Nephron progenitor cell (in vitro differentiated cells): ENCODE measurements at regions not wholly inside any gene's neighbourhood (a gene's known extent, or its start where the extent isn't known, plus 50 kb on each side); places are given as distances from the start of the nearest gene placed in this dataset.

Source experiments
- DNase-seq: peaks from one replicate; pipeline ENCODE4 v3.0.0; 2021
- H3K27ac Mint-ChIP-seq: 2 replicates; pipeline ENCODE4 v1.8.0; 2021; ENCODE audit warnings: mild to moderate bottlenecking, moderate library complexity, mixed read lengths
- H3K27me3 Mint-ChIP-seq: 2 replicates; pipeline ENCODE4 v1.8.0; 2021; ENCODE audit warnings: mild to moderate bottlenecking, low read depth, mixed read lengths; ENCODE audit not compliant: poor library complexity
- H3K36me3 Mint-ChIP-seq: 2 replicates; pipeline ENCODE4 v1.8.0; 2021; ENCODE audit warnings: low read depth, mixed read lengths
- H3K4me1 Mint-ChIP-seq: 2 replicates; pipeline ENCODE4 v1.8.0; 2021; ENCODE audit warnings: mixed read lengths
- H3K4me3 Mint-ChIP-seq: 2 replicates; pipeline ENCODE4 v1.8.0; 2021; ENCODE audit warnings: mild to moderate bottlenecking, moderate library complexity, mixed read lengths
- H3K9me3 Mint-ChIP-seq: 2 replicates; pipeline ENCODE4 v1.8.0; 2021; ENCODE audit warnings: mild to moderate bottlenecking, moderate library complexity, mixed read lengths
- TF ChIP-seq, protein P1 (sequence below): fragments of 200-600 bp; sonication (generic); IDR thresholded peaks from 2 replicates; pipeline ENCODE4 v1.5.0; 2021; ENCODE audit warnings: antibody characterized with exemption

DNA sequence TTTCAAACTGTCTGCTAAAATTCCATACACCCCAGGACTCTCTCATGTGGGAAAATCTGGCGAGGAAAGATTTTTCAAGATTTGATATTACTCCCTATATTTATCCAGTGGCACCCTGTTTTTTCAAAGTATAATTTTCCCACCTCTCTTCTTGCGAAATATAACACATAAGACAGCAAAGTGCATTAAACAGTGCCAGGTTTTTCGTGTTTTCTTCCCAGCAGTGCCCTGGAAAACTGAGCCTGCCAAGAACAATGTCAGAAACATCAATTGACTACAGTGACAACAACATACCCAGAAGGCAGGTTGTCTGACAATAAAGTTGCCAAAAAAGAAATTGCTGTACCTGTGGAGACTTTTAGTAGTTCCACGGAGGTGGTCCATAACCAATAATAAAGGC is 545.0 kb upstream of the ZNF608 start:
- Mint-ChIP-seq H3K36me3 (no peaks in the 10 kb centered on the region), H3K9me3 (no peaks in the 10 kb centered on the region), H3K4me1 (peaks cover 37% of the 10 kb centered on the region), H3K27me3 (no peaks in the 10 kb centered on the region), H3K27ac (no peak overlapping the region), H3K4me3 (no peak overlapping the region)
- TF ChIP-seq, protein P1, sequence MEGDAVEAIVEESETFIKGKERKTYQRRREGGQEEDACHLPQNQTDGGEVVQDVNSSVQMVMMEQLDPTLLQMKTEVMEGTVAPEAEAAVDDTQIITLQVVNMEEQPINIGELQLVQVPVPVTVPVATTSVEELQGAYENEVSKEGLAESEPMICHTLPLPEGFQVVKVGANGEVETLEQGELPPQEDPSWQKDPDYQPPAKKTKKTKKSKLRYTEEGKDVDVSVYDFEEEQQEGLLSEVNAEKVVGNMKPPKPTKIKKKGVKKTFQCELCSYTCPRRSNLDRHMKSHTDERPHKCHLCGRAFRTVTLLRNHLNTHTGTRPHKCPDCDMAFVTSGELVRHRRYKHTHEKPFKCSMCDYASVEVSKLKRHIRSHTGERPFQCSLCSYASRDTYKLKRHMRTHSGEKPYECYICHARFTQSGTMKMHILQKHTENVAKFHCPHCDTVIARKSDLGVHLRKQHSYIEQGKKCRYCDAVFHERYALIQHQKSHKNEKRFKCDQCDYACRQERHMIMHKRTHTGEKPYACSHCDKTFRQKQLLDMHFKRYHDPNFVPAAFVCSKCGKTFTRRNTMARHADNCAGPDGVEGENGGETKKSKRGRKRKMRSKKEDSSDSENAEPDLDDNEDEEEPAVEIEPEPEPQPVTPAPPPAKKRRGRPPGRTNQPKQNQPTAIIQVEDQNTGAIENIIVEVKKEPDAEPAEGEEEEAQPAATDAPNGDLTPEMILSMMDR: no peak
- DNase-seq: no peak

DNA sequence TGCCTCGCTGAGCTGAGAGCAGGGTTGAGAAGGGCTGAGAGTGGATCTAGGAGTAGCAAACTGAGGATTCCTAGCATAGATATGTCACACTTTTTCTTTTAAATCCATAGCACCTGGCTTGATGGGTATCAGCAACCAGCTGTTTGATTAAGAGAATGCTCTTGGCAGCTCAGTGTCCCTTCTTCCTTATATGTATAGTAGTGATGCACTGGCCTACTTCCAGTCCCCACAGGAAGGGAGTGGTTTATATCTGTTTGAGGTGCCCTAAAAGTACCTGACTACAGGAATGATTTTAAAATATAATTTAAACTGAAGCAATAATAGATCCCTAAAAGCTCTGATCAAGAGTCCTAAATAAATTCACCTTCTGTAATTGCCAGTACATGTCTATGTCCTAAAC is 546.8 kb upstream of the ZNF608 start:
- H3K9me3 Mint-ChIP-seq: no peaks in the 10 kb centered on the region
- H3K4me3 Mint-ChIP-seq: no peak overlapping the region
- TF ChIP-seq, protein P1: no peak
- H3K4me1 Mint-ChIP-seq: peaks cover 51% of the 10 kb centered on the region
- H3K27me3 Mint-ChIP-seq: no peaks in the 10 kb centered on the region
- H3K36me3 Mint-ChIP-seq: no peaks in the 10 kb centered on the region
- H3K27ac Mint-ChIP-seq: no peak overlapping the region
- no peak for DNase-seq

DNA sequence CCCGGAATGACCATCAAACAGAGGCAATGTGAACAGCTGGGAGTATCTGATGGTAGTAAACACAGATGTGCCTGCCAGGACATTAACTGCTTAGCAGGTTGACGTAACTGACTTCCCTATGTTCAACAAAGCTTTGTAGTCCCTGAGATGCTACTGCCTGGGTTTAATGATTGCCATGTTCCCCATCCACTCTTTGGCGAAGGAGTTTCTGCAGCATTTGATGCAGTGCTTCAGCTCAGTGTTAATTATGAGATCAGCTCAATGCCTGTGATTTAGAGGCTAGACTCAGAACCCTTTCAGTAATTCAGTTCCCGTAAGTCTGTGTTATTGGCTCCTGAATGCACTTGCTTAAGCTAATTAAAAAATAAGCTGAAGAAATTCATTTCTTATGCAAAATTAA is 547.3 kb upstream of the ZNF608 start:
- H3K36me3 Mint-ChIP-seq: no peaks in the 10 kb centered on the region
- no peak for DNase-seq
- TF ChIP-seq, protein P1: no peak
- no peak overlapping the region for H3K4me3 Mint-ChIP-seq
- H3K27ac Mint-ChIP-seq: no peak overlapping the region
- H3K27me3 Mint-ChIP-seq: no peaks in the 10 kb centered on the region
- H3K4me1 Mint-ChIP-seq: peaks cover 56% of the 10 kb centered on the region
- H3K9me3 Mint-ChIP-seq: no peaks in the 10 kb centered on the region

DNA sequence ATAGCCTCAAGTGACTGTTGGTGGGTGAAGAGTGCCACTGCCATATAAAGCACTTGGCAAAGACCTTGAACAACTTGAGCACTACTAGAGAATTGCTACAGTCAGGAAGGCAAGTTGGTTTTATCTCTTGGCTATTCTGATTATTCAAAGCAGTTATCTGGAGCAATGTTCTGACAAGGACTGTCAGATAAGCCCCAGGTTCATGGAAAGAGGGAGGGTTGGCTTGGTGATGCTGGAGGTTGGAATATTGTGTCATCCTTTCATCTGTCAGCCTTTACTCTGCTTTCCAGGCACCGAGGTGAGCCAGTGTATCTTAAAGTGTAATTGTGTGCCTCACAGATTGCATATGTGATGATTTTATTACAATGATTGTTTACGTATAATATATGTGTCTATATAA is 548.4 kb upstream of the ZNF608 start:
- TF ChIP-seq, protein P1: no peak
- peaks cover 67% of the 10 kb centered on the region for H3K4me1 Mint-ChIP-seq
- DNase-seq: no peak
- no peak overlapping the region for H3K27ac Mint-ChIP-seq
- no peak overlapping the region for H3K4me3 Mint-ChIP-seq
- no peaks in the 10 kb centered on the region for H3K9me3 Mint-ChIP-seq
- H3K36me3 Mint-ChIP-seq: no peaks in the 10 kb centered on the region
- no peaks in the 10 kb centered on the region for H3K27me3 Mint-ChIP-seq

DNA sequence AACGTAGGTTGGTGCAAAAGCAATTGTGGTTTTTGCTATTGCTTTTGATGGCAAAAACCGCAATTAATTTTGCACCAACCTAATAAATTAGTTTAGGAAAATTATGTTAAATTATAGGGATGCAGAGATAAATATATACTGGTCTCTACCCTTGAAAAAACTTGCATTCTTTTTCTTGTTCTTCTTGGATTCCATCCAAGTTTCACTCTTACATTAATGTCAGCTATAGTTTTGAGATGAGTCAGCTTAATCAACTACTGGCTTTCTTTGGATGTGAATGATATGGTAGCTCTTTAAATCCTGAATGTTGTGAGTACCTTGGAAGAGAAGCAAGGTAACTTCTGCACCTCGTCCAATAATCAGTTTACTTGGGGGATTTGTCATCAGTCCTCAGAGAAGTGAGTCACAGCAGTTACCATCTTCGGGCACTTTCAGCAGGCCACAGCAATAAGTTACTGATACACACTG is 549.0 kb upstream of the ZNF608 start:
- H3K4me1 Mint-ChIP-seq: peaks cover 65% of the 10 kb centered on the region
- TF ChIP-seq, protein P1: no peak
- H3K27ac Mint-ChIP-seq: no peak overlapping the region

DNA sequence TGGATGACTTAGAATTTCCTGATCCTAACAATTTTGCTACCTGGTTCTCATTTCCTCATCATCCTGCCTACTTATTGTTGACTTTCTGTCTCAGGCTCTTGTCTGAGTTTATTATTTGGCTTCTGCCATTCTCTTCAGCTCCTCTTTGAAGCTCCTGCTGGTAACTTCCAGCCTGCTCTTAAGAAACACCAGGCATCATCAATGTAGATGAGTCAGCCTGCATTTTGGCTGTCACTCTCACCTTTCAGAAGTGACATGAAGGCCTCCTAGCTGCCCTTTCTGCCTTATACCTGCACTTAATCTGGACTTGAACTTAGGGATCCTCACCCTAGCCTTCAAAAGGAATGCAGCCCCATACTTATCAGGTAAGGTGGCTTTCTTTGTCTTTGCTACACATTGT is 551.8 kb upstream of the ZNF608 start:
- no peak for DNase-seq
- no peaks in the 10 kb centered on the region for H3K27me3 Mint-ChIP-seq
- H3K4me1 Mint-ChIP-seq: peaks cover 47% of the 10 kb centered on the region
- TF ChIP-seq, protein P1: no peak
- H3K27ac Mint-ChIP-seq: peak overlapping the region; percentile 66
- no peak overlapping the region for H3K4me3 Mint-ChIP-seq
- no peaks in the 10 kb centered on the region for H3K9me3 Mint-ChIP-seq
- no peaks in the 10 kb centered on the region for H3K36me3 Mint-ChIP-seq

More for the DNA sequence above, 549.0 kb upstream of the ZNF608 start:
- Mint-ChIP-seq H3K9me3 (no peaks in the 10 kb centered on the region), H3K36me3 (no peaks in the 10 kb centered on the region), H3K4me3 (no peak overlapping the region), H3K27me3 (no peaks in the 10 kb centered on the region)
- no peak for DNase-seq
